HCT116 (cell line): ENCODE measurements at regions not wholly inside any gene's neighbourhood (a gene's known extent, or its start where the extent isn't known, plus 50 kb on each side); places are given as distances from the start of the nearest gene placed in this dataset.

ENCODE experiments used
- ATAC-seq: fragments of 200-7000 bp; cut with Tn5 transposase; 2 replicates; pipeline ENCODE4 v1.9.1; 2020; ENCODE audit warnings: mild to moderate bottlenecking, moderate library complexity
- BruUV-seq: library from RNA; stranded (reverse); fragments of 400-500 nt; replicated peaks from 2 replicates; lab custom pipeline; 2021; lab: Mats Ljungman, UMichigan
- CTCF ChIA-PET: fragments of 300-600 bp; sonication (Branson Sonifier 250); formaldehyde crosslinking; loops from one replicate; lab custom pipeline; 2021; ENCODE audit warnings: antibody characterized with exemption; lab: Charles Lee
- POLR2A ChIA-PET: fragments of 300-600, 350-600 bp; sonication (Branson Sonifier 250); formaldehyde crosslinking; loops from one replicate; lab custom pipeline; 2021; ENCODE audit warnings: antibody characterized with exemption; lab: Charles Lee
- RAD21 ChIA-PET, 2 experiments: fragments of 300-600 bp; sonication (Branson Sonifier 250); formaldehyde crosslinking; loops; one replicate each; lab custom pipeline; 2023; ENCODE audit warnings: low total read pairs in 2 of 2; ENCODE audit not compliant: uncharacterized antibody in 2 of 2, unreplicated experiment in 2 of 2, low non-redundant PET in 1 of 2; lab: Charles Lee
- DNase-seq: peaks from one replicate; pipeline ENCODE4 v3.0.0-alpha.2; 2010; ENCODE audit warnings: low read depth, low spot score
- H2AFZ ChIP-seq: fragments of 200-600 bp; shearing (Covaris generic), sonication (generic); 2 replicates; pipeline ENCODE4 v1.6.1; 2017; ENCODE audit warnings: low read depth, mixed run types, mixed read lengths, antibody characterized with exemption, low read length; ENCODE audit not compliant: poor library complexity, severe bottlenecking
- H3K27ac ChIP-seq: 2 replicates; pipeline ENCODE4 v1.5.1; 2012; ENCODE audit warnings: low read depth, low read length
- H3K27me3 ChIP-seq: fragments of 200-600 bp; sonication (generic); 2 replicates; pipeline ENCODE4 v1.6.1; 2016; ENCODE audit warnings: mixed run types, low read length, mixed read lengths; ENCODE audit not compliant: insufficient read depth
- H3K36me3 ChIP-seq, 2 experiments: fragments of 200-500 bp in 1 of 2; fragments of 200-600 bp in 1 of 2; sonication (Bioruptor generic) in 1 of 2; sonication (generic) in 1 of 2; 2 replicates each; pipeline versions ENCODE4 v1.5.1 to v1.6.1; 2014 to 2016; ENCODE audit warnings: low read length in 2 of 2, inconsistent platforms in 1 of 2, mixed read lengths in 1 of 2, mixed run types in 1 of 2; ENCODE audit not compliant: insufficient read depth in 2 of 2, control insufficient read depth in 1 of 2
- H3K4me1 ChIP-seq, 2 experiments: fragments of 200-600 bp in 1 of 2; sonication (generic) in 1 of 2; 2 replicates each; pipeline versions ENCODE4 v1.5.1 to v1.6.1; 2012 to 2017; ENCODE audit warnings: low read length in 2 of 2, inconsistent platforms in 1 of 2, mild to moderate bottlenecking in 1 of 2, mixed read lengths in 1 of 2, mixed run types in 1 of 2, moderate library complexity in 1 of 2; ENCODE audit not compliant: insufficient read depth in 2 of 2, control insufficient read depth in 1 of 2
- H3K4me2 ChIP-seq: fragments of 200-600 bp; sonication (generic); 2 replicates; pipeline ENCODE4 v1.6.1; 2017; ENCODE audit warnings: mixed run types, low read length, mixed read lengths
- H3K4me3 ChIP-seq, 2 experiments: fragments of 200-600 bp in 1 of 2; sonication (generic) in 1 of 2; replicated peaks in 1 of 2; 2 replicates each; pipeline ENCODE4 v1.5.1; 2011 to 2016; ENCODE audit warnings: low read length in 2 of 2, control low read depth in 1 of 2, low read depth in 1 of 2, mild to moderate bottlenecking in 1 of 2, mixed read lengths in 1 of 2, mixed run types in 1 of 2
- H3K79me2 ChIP-seq: fragments of 200-600 bp; sonication (generic); 2 replicates; pipeline ENCODE4 v1.6.1; 2017; ENCODE audit warnings: mild to moderate bottlenecking, mixed run types, low read length, moderate library complexity, mixed read lengths; ENCODE audit not compliant: insufficient read depth
- H3K9ac ChIP-seq: fragments of 200-600 bp; sonication (generic); 2 replicates; pipeline ENCODE4 v1.6.1; 2016; ENCODE audit warnings: low read length, mixed read lengths
- H3K9me2 ChIP-seq: fragments of 200-600 bp; sonication (generic), shearing (Covaris generic); 2 replicates; pipeline ENCODE4 v1.6.1; 2017; ENCODE audit warnings: mixed run types, mild to moderate bottlenecking, moderate library complexity; ENCODE audit not compliant: insufficient read depth
- H3K9me3 ChIP-seq, 2 experiments: fragments of 200-500 bp in 1 of 2; fragments of 200-600 bp in 1 of 2; sonication (Bioruptor generic) in 1 of 2; sonication (generic) in 1 of 2; 2 replicates each; pipeline ENCODE4 v1.6.1; 2014 to 2017; ENCODE audit warnings: low read length in 2 of 2, mixed read lengths in 2 of 2, inconsistent platforms in 1 of 2, low read depth in 1 of 2, mild to moderate bottlenecking in 1 of 2, mixed run types in 1 of 2, moderate library complexity in 1 of 2; ENCODE audit not compliant: control insufficient read depth in 1 of 2, insufficient read depth in 1 of 2
- H4K20me1 ChIP-seq: fragments of 200-600 bp; sonication (generic), shearing (Covaris generic); 2 replicates; pipeline ENCODE4 v1.6.1; 2017; ENCODE audit warnings: mixed run types, mild to moderate bottlenecking, moderate library complexity; ENCODE audit not compliant: insufficient read depth
- CEBPB ChIP-seq: IDR thresholded peaks from 2 replicates; pipeline ENCODE4 v1.6.1; 2012; ENCODE audit warnings: low read depth
- ELF1 ChIP-seq: IDR thresholded peaks from 2 replicates; pipeline ENCODE4 v1.6.1; 2012; ENCODE audit warnings: low read depth, borderline replicate concordance
- EZH2 ChIP-seq: fragments of 200-600 bp; sonication (generic); IDR thresholded peaks from 2 replicates; pipeline ENCODE4 v1.6.1; 2017; ENCODE audit warnings: antibody characterized with exemption, mixed run types
- EZH2phosphoT487 ChIP-seq: fragments of 200-600 bp; IDR thresholded peaks from 2 replicates; pipeline ENCODE4 v1.6.1; 2018; ENCODE audit warnings: antibody characterized with exemption, borderline replicate concordance
- POLR2A ChIP-seq: IDR thresholded peaks from 2 replicates; pipeline ENCODE4 v1.7.0; 2011; ENCODE audit warnings: borderline replicate concordance; ENCODE audit not compliant: insufficient read depth, insufficient read length; ENCODE audit errors: extremely low read depth
- SIN3A ChIP-seq: IDR thresholded peaks from 2 replicates; pipeline ENCODE4 v1.6.1; 2012; ENCODE audit warnings: low read depth
- SP1 ChIP-seq: IDR thresholded peaks from 2 replicates; pipeline ENCODE4 v1.6.1; 2012; ENCODE audit warnings: low read depth
- SRF ChIP-seq: IDR thresholded peaks from 2 replicates; pipeline ENCODE4 v1.6.1; 2012; ENCODE audit warnings: low read depth
- TCF7L2 ChIP-seq: IDR thresholded peaks from 2 replicates; pipeline ENCODE4 v1.7.0; 2011; ENCODE audit warnings: borderline replicate concordance, inconsistent platforms; ENCODE audit not compliant: insufficient read depth, insufficient read length; ENCODE audit errors: extremely low read depth
- YY1 ChIP-seq: IDR thresholded peaks from 2 replicates; pipeline ENCODE4 v1.6.1; 2011; ENCODE audit warnings: low read length, low read depth, moderate library complexity, mild to moderate bottlenecking; ENCODE audit not compliant: insufficient replicate concordance; ENCODE audit errors: extremely low read depth
- ZNF274 ChIP-seq: fragments of 200-500 bp; sonication (Bioruptor generic); IDR thresholded peaks from 2 replicates; pipeline ENCODE4 v1.6.1; 2014; ENCODE audit warnings: mild to moderate bottlenecking, low read depth, low read length, inconsistent platforms
- intact Hi-C: fragments of 100-400 bp; cut with micrococcal nuclease; formaldehyde crosslinking; loops from 2 replicates; pipeline ENCODE4 v1.10.0; 2022
- TF ChIP-seq, protein P1 (sequence below), 3 experiments: fragments of 200-600 bp in 1 of 3; sonication (generic) in 1 of 3; IDR thresholded peaks in 2 of 3; conservative IDR thresholded peaks in 1 of 3; 2 replicates each; pipeline ENCODE4 v1.5.1; 2012 to 2017; ENCODE audit warnings: low read depth in 2 of 3, low read length in 2 of 3, antibody characterized with exemption in 1 of 3, borderline replicate concordance in 1 of 3, control low read depth in 1 of 3, mild to moderate bottlenecking in 1 of 3, mixed read lengths in 1 of 3, mixed run types in 1 of 3, moderate library complexity in 1 of 3; ENCODE audit not compliant: insufficient read depth in 1 of 3
- TF ChIP-seq, protein P2 (sequence below): IDR thresholded peaks from 2 replicates; pipeline ENCODE4 v1.6.1; 2012; ENCODE audit warnings: low read depth
- TF ChIP-seq, protein P3 (sequence below): IDR thresholded peaks from 2 replicates; pipeline ENCODE4 v1.6.1; 2012

DNA sequence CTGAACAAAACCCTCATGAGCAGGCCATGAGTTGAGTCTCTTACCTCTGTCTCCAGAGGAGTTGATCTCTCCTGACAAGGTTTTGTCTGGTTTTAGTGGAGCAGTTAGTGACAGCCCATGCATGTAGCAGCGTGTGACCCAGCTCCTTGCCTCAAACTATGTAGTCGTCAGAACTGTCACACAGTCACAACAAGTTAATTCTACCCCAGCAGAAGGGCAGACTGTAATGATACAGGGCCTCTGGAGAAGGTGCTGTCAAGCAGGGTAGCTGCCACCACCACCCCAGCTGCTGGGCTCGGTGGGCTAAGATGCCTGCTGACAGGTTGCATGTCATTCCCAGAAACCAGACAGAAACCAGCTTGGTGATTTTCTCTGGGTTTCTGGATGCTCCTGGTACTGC lies 194.5 kb downstream of the PSAT1 start:
- no TSS peak for BruUV-seq
- H3K27me3 ChIP-seq, result no peaks in the 10 kb centered on the region
- H3K4me2 ChIP-seq, result no peak overlapping the region
- ChIA-PET POLR2A (no interaction called here), CTCF (no interaction called here), RAD21 (no interaction called here)
- TF ChIP-seq, protein P1, sequence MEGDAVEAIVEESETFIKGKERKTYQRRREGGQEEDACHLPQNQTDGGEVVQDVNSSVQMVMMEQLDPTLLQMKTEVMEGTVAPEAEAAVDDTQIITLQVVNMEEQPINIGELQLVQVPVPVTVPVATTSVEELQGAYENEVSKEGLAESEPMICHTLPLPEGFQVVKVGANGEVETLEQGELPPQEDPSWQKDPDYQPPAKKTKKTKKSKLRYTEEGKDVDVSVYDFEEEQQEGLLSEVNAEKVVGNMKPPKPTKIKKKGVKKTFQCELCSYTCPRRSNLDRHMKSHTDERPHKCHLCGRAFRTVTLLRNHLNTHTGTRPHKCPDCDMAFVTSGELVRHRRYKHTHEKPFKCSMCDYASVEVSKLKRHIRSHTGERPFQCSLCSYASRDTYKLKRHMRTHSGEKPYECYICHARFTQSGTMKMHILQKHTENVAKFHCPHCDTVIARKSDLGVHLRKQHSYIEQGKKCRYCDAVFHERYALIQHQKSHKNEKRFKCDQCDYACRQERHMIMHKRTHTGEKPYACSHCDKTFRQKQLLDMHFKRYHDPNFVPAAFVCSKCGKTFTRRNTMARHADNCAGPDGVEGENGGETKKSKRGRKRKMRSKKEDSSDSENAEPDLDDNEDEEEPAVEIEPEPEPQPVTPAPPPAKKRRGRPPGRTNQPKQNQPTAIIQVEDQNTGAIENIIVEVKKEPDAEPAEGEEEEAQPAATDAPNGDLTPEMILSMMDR (IDR thresholded peaks at IDR 0.05 in 2 of 3, conservative IDR thresholded peaks at IDR 0.05 in 1 of 3; ENCODE audit: borderline replicate concordance in 1 of 3, insufficient read depth in 1 of 3, low read depth in 2 of 3, low read length in 2 of 3), result no peak
- TF ChIP-seq YY1 (no peak), ZNF274 (no peak), TCF7L2 (no peak), EZH2 (no peak), POLR2A (no peak), SRF (no peak), ELF1 (no peak), SP1 (no peak), CEBPB (no peak), SIN3A (no peak), EZH2phosphoT487 (no peak)
- TF ChIP-seq, protein P2, sequence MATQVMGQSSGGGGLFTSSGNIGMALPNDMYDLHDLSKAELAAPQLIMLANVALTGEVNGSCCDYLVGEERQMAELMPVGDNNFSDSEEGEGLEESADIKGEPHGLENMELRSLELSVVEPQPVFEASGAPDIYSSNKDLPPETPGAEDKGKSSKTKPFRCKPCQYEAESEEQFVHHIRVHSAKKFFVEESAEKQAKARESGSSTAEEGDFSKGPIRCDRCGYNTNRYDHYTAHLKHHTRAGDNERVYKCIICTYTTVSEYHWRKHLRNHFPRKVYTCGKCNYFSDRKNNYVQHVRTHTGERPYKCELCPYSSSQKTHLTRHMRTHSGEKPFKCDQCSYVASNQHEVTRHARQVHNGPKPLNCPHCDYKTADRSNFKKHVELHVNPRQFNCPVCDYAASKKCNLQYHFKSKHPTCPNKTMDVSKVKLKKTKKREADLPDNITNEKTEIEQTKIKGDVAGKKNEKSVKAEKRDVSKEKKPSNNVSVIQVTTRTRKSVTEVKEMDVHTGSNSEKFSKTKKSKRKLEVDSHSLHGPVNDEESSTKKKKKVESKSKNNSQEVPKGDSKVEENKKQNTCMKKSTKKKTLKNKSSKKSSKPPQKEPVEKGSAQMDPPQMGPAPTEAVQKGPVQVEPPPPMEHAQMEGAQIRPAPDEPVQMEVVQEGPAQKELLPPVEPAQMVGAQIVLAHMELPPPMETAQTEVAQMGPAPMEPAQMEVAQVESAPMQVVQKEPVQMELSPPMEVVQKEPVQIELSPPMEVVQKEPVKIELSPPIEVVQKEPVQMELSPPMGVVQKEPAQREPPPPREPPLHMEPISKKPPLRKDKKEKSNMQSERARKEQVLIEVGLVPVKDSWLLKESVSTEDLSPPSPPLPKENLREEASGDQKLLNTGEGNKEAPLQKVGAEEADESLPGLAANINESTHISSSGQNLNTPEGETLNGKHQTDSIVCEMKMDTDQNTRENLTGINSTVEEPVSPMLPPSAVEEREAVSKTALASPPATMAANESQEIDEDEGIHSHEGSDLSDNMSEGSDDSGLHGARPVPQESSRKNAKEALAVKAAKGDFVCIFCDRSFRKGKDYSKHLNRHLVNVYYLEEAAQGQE, result no peak
- TF ChIP-seq, protein P3, sequence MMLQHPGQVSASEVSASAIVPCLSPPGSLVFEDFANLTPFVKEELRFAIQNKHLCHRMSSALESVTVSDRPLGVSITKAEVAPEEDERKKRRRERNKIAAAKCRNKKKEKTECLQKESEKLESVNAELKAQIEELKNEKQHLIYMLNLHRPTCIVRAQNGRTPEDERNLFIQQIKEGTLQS, result no peak
- H3K79me2 ChIP-seq, result no peaks in the 10 kb centered on the region
- ATAC-seq (no peak), DNase-seq (no peak)
- H2AFZ ChIP-seq, result no peak overlapping the region
- H3K9me3 ChIP-seq, result no peaks in the 10 kb centered on the region
- no peak overlapping the region for H3K4me3 ChIP-seq
- intact Hi-C loops, result no loop called here
- H3K27ac ChIP-seq, result no peak overlapping the region
- H4K20me1 ChIP-seq, result no peaks in the 10 kb centered on the region
- no peaks in the 10 kb centered on the region for H3K9me2 ChIP-seq
- H3K36me3 ChIP-seq, result no peaks in the 10 kb centered on the region
- H3K9ac ChIP-seq, result no peak overlapping the region
- H3K4me1 ChIP-seq, result no peaks in the 10 kb centered on the region
